ENCODE measurements at regions not wholly inside any gene's neighbourhood (a gene's known extent, or its start where the extent isn't known, plus 50 kb on each side); places are given as distances from the start of the nearest gene placed in this dataset.

GRCh38 chrX:141375011-141375760, 132.9 kb upstream of the SPANXC start:
- no peaks in the 10 kb centered on the region for H3K9me3 ChIP-seq (ENCODE audit: control insufficient read depth, insufficient read depth, low read depth, low read length)
- TF ChIP-seq CTCF (conservative IDR thresholded peaks at IDR 0.05 in 1 of 2, IDR thresholded peaks at IDR 0.05 in 1 of 2; ENCODE audit: low read depth in 1 of 2, low read length in 2 of 2) (no peak), EZH2 (IDR thresholded peaks at IDR 0.05; ENCODE audit: low read length, missing control alignments) (no peak)
- H3K27me3 ChIP-seq (ENCODE audit: control insufficient read depth, insufficient read depth, low read length), result no peaks in the 10 kb centered on the region
- H3K4me2 ChIP-seq (ENCODE audit: extremely low read depth, insufficient read depth, low read length), result no peak overlapping the region
- H2AFZ ChIP-seq (ENCODE audit: low read length), result no peak overlapping the region
- no peaks in the 10 kb centered on the region for H3K4me1 ChIP-seq (ENCODE audit: control insufficient read depth, extremely low read depth, insufficient read depth, low read length)
- DNase-seq (ENCODE audit: low read depth in 2 of 2), result peak in 1 of 2 donors; percentile 33
- no peak overlapping the region for H3K9ac ChIP-seq (ENCODE audit: insufficient read depth, low read length)
- H3K36me3 ChIP-seq (ENCODE audit: control insufficient read depth, insufficient read depth, low read length), result no peaks in the 10 kb centered on the region
- no peak overlapping the region for H3K27ac ChIP-seq (ENCODE audit: insufficient read depth, low read length)
- H3K4me3 ChIP-seq (replicated peaks in 1 of 4; ENCODE audit: control extremely low read depth in 1 of 4, insufficient read depth in 1 of 4, low read depth in 3 of 4, low read length in 4 of 4), result no peak overlapping the region
- H4K20me1 ChIP-seq (ENCODE audit: control insufficient read depth, extremely low read depth, insufficient read depth, low read length), result no peaks in the 10 kb centered on the region
- no peaks in the 10 kb centered on the region for H3K79me2 ChIP-seq (ENCODE audit: control insufficient read depth, insufficient read depth, low read length)

GRCh38 chrX:141341743-141342142, 99.4 kb upstream of the SPANXC start:
- Histone ChIP-seq H3K27ac (ENCODE audit: insufficient read depth, low read length) (peak overlapping the region; percentile 32), H4K20me1 (ENCODE audit: control insufficient read depth, extremely low read depth, insufficient read depth, low read length) (no peaks in the 10 kb centered on the region), H3K4me3 (replicated peaks in 1 of 4; ENCODE audit: control extremely low read depth in 1 of 4, insufficient read depth in 1 of 4, low read depth in 3 of 4, low read length in 4 of 4) (no peak overlapping the region), H3K27me3 (ENCODE audit: control insufficient read depth, insufficient read depth, low read length) (no peaks in the 10 kb centered on the region), H3K4me1 (ENCODE audit: control insufficient read depth, extremely low read depth, insufficient read depth, low read length) (peaks cover 3% of the 10 kb centered on the region), H3K36me3 (ENCODE audit: control insufficient read depth, insufficient read depth, low read length) (no peaks in the 10 kb centered on the region), H2AFZ (ENCODE audit: low read length) (no peak overlapping the region), H3K9ac (ENCODE audit: insufficient read depth, low read length) (no peak overlapping the region), H3K4me2 (ENCODE audit: extremely low read depth, insufficient read depth, low read length) (peak overlapping the region; percentile 44), H3K79me2 (ENCODE audit: control insufficient read depth, insufficient read depth, low read length) (no peaks in the 10 kb centered on the region), H3K9me3 (ENCODE audit: control insufficient read depth, insufficient read depth, low read depth, low read length) (no peaks in the 10 kb centered on the region)
- TF ChIP-seq CTCF (conservative IDR thresholded peaks at IDR 0.05 in 1 of 2, IDR thresholded peaks at IDR 0.05 in 1 of 2; ENCODE audit: low read depth in 1 of 2, low read length in 2 of 2), result no peak
- TF ChIP-seq EZH2 (IDR thresholded peaks at IDR 0.05; ENCODE audit: low read length, missing control alignments), result no peak
- peak in 1 of 2 donors; percentile 12 for DNase-seq (ENCODE audit: low read depth in 2 of 2)

GRCh38 chrX:141341341-141341740, 99.0 kb upstream of the SPANXC start:
- Histone ChIP-seq H3K4me1 (ENCODE audit: control insufficient read depth, extremely low read depth, insufficient read depth, low read length) (peaks cover 3% of the 10 kb centered on the region), H2AFZ (ENCODE audit: low read length) (no peak overlapping the region), H3K9me3 (ENCODE audit: control insufficient read depth, insufficient read depth, low read depth, low read length) (no peaks in the 10 kb centered on the region), H3K27me3 (ENCODE audit: control insufficient read depth, insufficient read depth, low read length) (no peaks in the 10 kb centered on the region), H3K4me2 (ENCODE audit: extremely low read depth, insufficient read depth, low read length) (peak overlapping the region; percentile 44), H3K36me3 (ENCODE audit: control insufficient read depth, insufficient read depth, low read length) (no peaks in the 10 kb centered on the region), H3K4me3 (replicated peaks in 1 of 4; ENCODE audit: control extremely low read depth in 1 of 4, insufficient read depth in 1 of 4, low read depth in 3 of 4, low read length in 4 of 4) (no peak overlapping the region), H4K20me1 (ENCODE audit: control insufficient read depth, extremely low read depth, insufficient read depth, low read length) (no peaks in the 10 kb centered on the region), H3K27ac (ENCODE audit: insufficient read depth, low read length) (peak overlapping the region; percentile 32), H3K79me2 (ENCODE audit: control insufficient read depth, insufficient read depth, low read length) (no peaks in the 10 kb centered on the region), H3K9ac (ENCODE audit: insufficient read depth, low read length) (no peak overlapping the region)
- peak; percentile 82 to 88 for DNase-seq (ENCODE audit: low read depth in 2 of 2)
- TF ChIP-seq CTCF (conservative IDR thresholded peaks at IDR 0.05 in 1 of 2, IDR thresholded peaks at IDR 0.05 in 1 of 2; ENCODE audit: low read depth in 1 of 2, low read length in 2 of 2) (no peak), EZH2 (IDR thresholded peaks at IDR 0.05; ENCODE audit: low read length, missing control alignments) (no peak)
